Activated effector memory CD4-positive, alpha-beta T cell treated with anti-CD3 and anti-CD28 coated beads, Interleukin-2, amount 50 U/mL, for 16 hours (primary cell): ENCODE measurements at regions not wholly inside any gene's neighbourhood (a gene's known extent, or its start where the extent isn't known, plus 50 kb on each side); places are given as distances from the start of the nearest gene placed in this dataset.
"Not testable (repeated sequence)": the region's sequence is repeated elsewhere in the genome, so short reads cannot be mapped to it uniquely, and the experiment has no call there.

Experiments used
- DNase-seq: peaks from one replicate; pipeline ENCODE4 v3.0.0-alpha.2; 2020

DNA sequence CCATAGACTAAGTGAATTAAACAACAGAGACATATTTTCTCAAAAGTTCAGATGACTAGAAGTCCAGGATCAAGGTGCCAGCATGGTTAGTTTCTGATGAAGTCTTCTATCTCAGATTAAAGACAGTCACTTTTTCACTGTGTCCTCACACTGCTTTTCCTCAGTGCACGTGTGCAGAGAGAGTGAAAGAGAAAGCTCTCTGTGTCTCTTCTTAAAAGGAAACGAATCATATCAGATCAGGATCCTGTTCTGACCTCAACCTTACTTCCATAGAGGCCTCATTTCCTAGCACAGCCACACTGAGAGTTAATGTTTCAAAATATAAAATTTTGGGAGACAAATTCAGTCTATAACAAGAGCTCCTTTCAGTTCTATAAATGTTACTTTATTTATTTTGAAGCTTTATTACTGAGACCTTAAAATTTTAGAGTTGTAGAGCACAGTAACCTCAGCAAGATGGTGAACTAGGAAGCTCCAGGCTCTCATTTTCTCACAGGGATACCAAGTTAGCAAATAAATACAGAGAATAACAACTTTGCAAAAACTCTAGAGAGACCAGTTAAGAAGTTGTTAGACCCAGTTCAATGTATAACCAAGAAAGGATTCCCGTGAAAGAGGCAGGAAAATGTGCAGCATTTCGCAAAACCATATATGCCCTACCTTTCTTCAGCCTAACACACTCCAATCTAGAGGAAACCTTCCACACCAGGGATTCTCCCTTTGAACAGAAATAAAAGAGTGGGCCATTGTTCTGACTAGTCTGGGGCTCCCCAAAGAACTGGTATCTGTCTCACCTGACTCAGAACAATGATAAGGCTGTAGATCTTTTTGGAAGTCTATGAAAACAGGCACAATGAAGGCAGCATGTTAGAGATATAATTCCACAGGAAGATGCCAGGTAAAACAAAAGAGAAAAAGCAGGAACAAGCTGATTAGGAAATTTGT lies 372.2 kb downstream of the MRPL39 start:
- DNase-seq = no peak

GRCh38 chr21:25220954-25221353 lies 386.3 kb downstream of the MRPL39 start:
- DNase-seq = no peak

DNA sequence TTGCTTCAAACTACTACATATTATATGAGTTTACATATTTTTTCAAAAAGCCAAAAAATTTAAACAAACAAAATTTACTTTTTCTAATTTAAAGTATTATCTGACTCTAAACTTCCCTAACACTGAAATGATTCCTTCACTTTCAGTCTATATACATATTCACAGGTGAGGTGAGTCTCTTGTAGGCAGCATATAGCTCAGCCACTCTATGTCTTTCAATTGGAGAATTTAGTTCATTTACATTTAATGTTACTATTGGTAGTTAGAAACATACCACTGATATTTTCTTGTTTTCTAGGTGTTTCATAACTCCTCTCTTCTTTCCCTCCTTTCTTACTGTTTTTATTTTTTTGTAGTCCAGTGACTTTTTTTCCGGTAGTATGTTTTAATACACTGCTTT lies 387.1 kb downstream of the MRPL39 start:
- no peak for DNase-seq

GRCh38 chr21:25215698-25216384 lies 391.4 kb downstream of the MRPL39 start:
- no peak for DNase-seq

- no peak for DNase-seq
Observed at GRCh38 chr21:25214676-25215075, 392.6 kb downstream of the MRPL39 start.

DNA sequence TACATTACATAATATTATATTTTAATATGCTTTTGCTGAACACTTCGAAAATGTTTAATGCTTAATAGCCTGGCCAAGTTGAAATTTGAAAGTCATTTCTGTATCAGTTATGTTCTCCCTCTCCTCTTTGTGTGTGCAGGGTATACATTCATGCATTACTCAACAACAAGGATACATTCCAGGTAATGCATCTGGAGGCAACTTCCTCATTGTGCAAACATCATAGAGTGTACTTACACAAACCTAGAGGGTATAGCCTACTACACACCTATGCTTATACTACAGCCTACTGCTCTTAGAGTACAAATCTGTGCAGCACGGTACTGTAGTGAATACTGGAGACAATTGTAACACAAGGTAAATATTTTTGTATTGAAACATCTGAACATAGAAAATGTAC lies 407.3 kb downstream of the MRPL39 start:
- no peak for DNase-seq

DNA sequence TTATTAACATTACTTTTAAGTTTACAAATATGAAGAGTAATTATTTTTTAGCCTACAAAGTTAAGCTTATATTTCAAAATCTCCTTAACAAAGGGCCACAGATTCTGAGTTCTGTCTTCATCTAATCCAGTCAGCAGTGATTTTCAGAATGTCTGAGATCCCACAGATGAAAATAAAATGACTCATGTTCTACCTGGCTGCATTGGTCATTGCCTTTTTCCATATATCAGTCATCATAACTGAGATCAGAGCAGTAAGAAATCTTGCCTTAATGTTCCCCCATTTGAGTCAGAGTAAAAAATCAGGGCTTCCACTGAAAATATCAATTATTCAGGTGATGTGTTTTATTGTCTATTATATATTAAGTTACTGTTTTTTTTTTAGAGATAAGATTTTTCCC lies 416.1 kb downstream of the MRPL39 start:
- no peak for DNase-seq

- DNase-seq = no peak
Observed at GRCh38 chr21:25189497-25189896, 417.8 kb downstream of the MRPL39 start.

GRCh38 chr21:25188677-25189079 lies 418.6 kb downstream of the MRPL39 start:
- DNase-seq = no peak

GRCh38 chr21:25186273-25186672 lies 421.0 kb downstream of the MRPL39 start:
- DNase-seq = no peak

DNA sequence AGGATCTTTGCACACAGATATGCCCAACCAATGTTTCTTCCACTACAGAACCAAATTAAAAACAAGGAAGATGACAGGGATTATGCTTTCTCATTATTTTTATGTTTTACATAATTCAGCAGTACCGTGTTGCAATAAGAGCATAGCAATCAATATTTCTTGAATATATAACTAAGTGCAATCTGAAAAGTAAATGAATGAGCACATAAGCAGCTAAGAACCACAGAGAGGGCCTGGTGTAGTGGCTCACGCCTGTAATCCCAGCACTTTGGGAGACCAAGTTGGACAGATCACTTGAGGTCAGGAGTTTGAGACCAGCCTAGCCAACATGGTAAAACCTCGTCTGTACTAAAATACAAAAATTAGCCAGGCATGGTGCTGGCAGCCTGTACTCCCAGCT lies 423.7 kb downstream of the MRPL39 start:
- DNase-seq = no peak

GRCh38 chr21:25181690-25182089 lies 425.6 kb downstream of the MRPL39 start:
- DNase-seq = not testable (repeated sequence)

DNA sequence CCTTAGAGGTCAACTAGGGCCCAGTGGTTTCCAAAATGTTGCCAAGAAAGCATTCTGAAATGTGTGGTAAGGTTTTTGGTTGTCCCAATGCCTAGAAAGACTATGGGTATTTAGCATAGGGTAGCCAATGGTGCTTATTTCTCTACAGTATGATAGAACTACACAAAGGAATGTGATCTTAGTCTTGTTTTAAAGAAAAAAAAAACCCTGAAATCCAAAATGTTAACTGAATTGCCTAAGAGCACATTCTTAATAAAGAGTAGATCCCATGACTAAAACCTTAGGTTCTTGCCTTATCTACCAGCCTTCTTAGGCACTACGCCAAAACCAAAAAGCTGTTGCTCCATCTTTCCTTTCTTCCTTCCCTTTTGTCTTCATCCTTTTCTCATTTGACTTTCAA lies 428.2 kb downstream of the MRPL39 start:
- DNase-seq = no peak

- no peak for DNase-seq
Observed at GRCh38 chr21:25176637-25177412, 430.5 kb downstream of the MRPL39 start.

GRCh38 chr21:25175938-25176337 lies 431.3 kb downstream of the MRPL39 start:
- DNase-seq = no peak

DNA sequence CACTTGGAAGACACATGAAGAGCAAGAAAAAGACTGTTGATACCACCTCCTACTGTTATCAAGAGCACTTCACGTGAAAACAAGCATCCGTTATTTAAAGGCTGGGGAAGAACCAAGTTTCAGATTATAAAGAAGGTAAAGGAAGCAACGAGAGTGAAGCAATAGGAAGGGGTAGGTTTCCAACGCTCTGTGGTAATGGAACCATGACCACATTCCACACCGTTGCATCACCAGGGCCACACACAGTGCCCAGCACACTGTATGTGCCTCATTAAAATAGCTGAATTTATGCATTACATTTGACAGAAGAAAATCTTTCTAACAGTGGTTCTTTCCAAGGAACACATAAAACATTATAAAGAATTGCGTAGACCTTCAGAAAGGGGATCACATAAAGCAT lies 435.8 kb downstream of the MRPL39 start:
- DNase-seq = no peak

DNA sequence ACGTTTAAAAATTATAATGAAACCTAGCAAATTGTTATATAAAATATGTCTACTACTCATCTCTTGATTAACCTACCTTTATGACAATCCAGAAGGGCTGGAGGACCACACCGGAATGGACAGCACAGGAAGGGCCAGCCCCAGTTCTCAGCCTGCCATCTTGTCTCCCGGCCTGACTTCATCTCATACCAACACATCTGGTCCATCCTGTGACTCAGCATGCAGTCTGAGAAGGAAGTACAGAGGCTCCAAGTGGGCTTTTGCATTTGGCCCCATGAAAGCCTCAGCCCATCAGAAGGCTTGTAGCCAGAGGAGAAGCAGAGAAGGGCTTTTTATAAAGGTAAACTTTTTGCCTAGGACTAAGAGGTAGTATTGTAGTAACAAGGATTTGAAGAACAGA lies 436.6 kb downstream of the MRPL39 start:
- DNase-seq = no peak

DNA sequence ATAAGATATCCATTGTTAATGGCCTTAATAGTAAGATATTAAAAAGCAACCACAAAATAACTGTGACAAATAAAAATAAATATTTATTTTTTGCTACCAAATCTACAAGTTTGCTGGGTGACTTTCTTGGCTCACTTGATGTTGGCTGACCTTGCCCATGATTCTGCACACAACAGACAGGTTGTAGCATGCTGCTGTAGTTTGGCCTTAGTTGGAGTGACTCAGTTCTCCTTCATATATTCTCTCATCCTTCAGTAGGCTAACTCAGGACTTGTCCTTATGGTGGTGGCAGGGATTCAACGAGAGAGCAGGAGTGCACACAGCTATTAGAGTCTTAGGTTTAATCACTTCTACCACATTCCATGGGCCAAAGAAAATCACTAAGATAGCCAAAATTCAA lies 437.9 kb downstream of the MRPL39 start:
- DNase-seq = no peak

DNA sequence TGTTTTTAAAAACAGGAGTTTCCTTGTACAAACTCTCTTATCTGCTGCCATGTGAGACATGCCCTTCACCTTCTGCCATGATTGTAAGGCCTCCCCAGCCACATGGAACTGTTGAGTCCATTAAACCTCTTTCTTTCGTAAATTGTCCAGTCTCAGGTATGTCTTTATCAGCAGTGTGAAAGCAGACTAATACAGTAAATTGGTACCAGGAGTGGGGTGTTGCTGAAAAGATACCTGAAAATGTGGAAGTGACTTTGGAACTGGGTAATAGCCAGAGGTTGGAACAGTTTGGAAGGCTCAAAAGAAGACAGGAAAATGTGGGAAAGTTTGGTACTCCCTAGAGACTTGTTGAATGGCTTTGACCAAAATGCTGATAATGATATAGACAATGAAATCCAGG lies 440.4 kb downstream of the MRPL39 start:
- DNase-seq = not testable (repeated sequence)

GRCh38 chr21:25161571-25161970 lies 445.7 kb downstream of the MRPL39 start:
- DNase-seq = no peak

GRCh38 chr21:25155020-25155419 lies 452.3 kb downstream of the MRPL39 start:
- not testable (repeated sequence) for DNase-seq

- DNase-seq = no peak
Observed at GRCh38 chr21:25149022-25149421, 458.3 kb downstream of the MRPL39 start.

DNA sequence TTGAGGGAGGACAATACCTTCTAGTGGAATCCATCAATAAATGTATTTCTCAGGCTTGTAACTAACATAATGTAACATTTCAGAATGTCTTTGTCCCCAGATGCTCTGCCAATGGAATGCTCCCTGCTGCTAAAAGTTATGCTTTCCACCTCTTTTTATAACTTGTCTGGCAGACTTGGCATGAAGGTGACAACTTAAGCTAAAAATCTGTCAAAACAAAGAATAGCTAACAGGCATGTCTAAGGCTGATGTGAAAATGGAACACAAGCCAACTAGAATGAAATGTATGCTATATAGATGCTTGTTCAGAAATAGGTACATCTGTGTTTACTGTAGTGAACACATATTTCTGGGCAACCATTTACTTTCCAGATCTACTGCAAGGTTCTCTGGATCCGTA lies 467.9 kb downstream of the MRPL39 start:
- DNase-seq = no peak
